Gastrocnemius medialis (tissue), 4 donors: ENCODE measurements at regions not wholly inside any gene's neighbourhood (a gene's known extent, or its start where the extent isn't known, plus 50 kb on each side); places are given as distances from the start of the nearest gene placed in this dataset.

ENCODE experiments used
- ATAC-seq, 2 donors: fragments of 150-250 bp; one replicate each; pipeline ENCODE4 v1.9.1; 2016
- DNase-seq, 2 donors: peaks; one replicate each; pipeline ENCODE4 v3.0.0-alpha.2; 2019
- H3K27ac ChIP-seq, 4 donors: fragments of 200-600 bp; sonication (generic); 1 replicate in 1 of 4; 2 replicates in 3 of 4; pipeline ENCODE4 v1.5.1; 2016 to 2018; ENCODE audit warnings: mild to moderate bottlenecking in 2 of 4, moderate library complexity in 1 of 4
- H3K27me3 ChIP-seq, 3 donors: fragments of 200-600 bp; sonication (generic) in 2 of 3; 1 replicate in 1 of 3; 2 replicates in 2 of 3; pipeline versions ENCODE4 v1.5.1 to v1.6.0; 2016 to 2019; ENCODE audit warnings: mild to moderate bottlenecking in 1 of 3, moderate library complexity in 1 of 3
- H3K36me3 ChIP-seq, 2 donors: fragments of 200-600 bp; sonication (generic) in 1 of 2; one replicate each; pipeline ENCODE4 v1.5.1; 2017 to 2018
- H3K4me1 ChIP-seq, 2 donors: fragments of 200-600 bp; sonication (generic) in 1 of 2; one replicate each; pipeline ENCODE4 v1.5.1; 2016 to 2017; ENCODE audit warnings: mild to moderate bottlenecking in 2 of 2
- H3K4me3 ChIP-seq, 4 donors: fragments of 200-600 bp; sonication (generic) in 3 of 4; 1 replicate in 1 of 4; 2 replicates in 3 of 4; pipeline ENCODE4 v1.5.1; 2016 to 2019; ENCODE audit warnings: mild to moderate bottlenecking in 2 of 4
- H3K9me3 ChIP-seq, 3 donors: fragments of 200-600 bp; sonication (generic) in 2 of 3; 1 replicate in 1 of 3; 2 replicates in 2 of 3; pipeline ENCODE4 v1.5.1; 2016 to 2019
- POLR2A ChIP-seq, 2 donors: fragments of 450-650 bp; IDR thresholded peaks; one replicate each; pipeline ENCODE4 v1.6.1; 2017; ENCODE audit warnings: antibody characterized with exemption in 2 of 2, mild to moderate bottlenecking in 2 of 2, moderate library complexity in 2 of 2
- in situ Hi-C, 4 donors: fragments of 200-750 bp; cut with MboI; loops; one replicate each; pipeline versions ENCODE4 v1.15.0 to v1.8.0; 2017; ENCODE audit warnings: low sequenced_read_pairs in 4 of 4
- intact Hi-C: fragments of 100-400 bp; cut with DNase I; formaldehyde crosslinking; loops from one replicate; pipeline ENCODE4 v1.15.1; 2023; ENCODE audit warnings: low total_unique reads
- TF ChIP-seq, protein P1 (sequence below), 5 experiments: fragments of 450-650 bp in 3 of 5; fragments of 200-600 bp in 2 of 5; sonication (generic) in 2 of 5; IDR thresholded peaks in 4 of 5; conservative IDR thresholded peaks in 1 of 5; 1 replicate in 4 of 5; 2 replicates in 1 of 5; pipeline ENCODE4 v1.5.1; 2016 to 2019; ENCODE audit warnings: antibody characterized with exemption in 5 of 5, mild to moderate bottlenecking in 3 of 5, moderate library complexity in 3 of 5

DNA sequence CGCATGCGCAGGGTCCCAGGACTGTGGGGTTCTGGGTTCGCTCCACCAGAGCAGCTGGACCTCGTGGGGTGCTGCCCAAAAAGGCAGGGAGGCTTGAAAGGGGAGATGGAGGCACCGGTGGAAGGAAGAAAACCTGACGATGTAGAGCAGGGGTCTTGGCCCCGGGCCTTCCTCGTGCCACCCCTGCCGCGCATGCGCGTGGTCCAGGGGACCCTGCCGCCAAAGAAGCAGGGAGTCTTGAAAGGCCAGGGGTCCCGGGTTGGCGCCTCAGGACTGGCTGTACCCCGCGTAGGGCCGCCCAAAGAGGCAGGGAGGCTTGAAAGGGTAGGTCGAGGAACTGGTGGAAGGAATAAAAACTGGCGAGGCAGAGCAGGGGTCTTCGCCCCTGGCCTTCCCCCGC lies 321.0 kb downstream of the ALG10 start:
- no peak for TF ChIP-seq POLR2A (IDR thresholded peaks at IDR 0.05)
- TF ChIP-seq, protein P1, sequence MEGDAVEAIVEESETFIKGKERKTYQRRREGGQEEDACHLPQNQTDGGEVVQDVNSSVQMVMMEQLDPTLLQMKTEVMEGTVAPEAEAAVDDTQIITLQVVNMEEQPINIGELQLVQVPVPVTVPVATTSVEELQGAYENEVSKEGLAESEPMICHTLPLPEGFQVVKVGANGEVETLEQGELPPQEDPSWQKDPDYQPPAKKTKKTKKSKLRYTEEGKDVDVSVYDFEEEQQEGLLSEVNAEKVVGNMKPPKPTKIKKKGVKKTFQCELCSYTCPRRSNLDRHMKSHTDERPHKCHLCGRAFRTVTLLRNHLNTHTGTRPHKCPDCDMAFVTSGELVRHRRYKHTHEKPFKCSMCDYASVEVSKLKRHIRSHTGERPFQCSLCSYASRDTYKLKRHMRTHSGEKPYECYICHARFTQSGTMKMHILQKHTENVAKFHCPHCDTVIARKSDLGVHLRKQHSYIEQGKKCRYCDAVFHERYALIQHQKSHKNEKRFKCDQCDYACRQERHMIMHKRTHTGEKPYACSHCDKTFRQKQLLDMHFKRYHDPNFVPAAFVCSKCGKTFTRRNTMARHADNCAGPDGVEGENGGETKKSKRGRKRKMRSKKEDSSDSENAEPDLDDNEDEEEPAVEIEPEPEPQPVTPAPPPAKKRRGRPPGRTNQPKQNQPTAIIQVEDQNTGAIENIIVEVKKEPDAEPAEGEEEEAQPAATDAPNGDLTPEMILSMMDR (IDR thresholded peaks at IDR 0.05 in 4 of 5, conservative IDR thresholded peaks at IDR 0.05 in 1 of 5), result no peak
- Histone ChIP-seq H3K4me3 (no peak overlapping the region), H3K9me3 (no peaks in the 10 kb centered on the region), H3K27ac (no peak overlapping the region), H3K27me3 (no peaks in the 10 kb centered on the region), H3K4me1 (no peaks in the 10 kb centered on the region), H3K36me3 (no peaks in the 10 kb centered on the region)
- in situ Hi-C loops, result no loop called here
- DNase-seq (no peak), ATAC-seq (no peak)
- intact Hi-C loops, result no loop called here

DNA sequence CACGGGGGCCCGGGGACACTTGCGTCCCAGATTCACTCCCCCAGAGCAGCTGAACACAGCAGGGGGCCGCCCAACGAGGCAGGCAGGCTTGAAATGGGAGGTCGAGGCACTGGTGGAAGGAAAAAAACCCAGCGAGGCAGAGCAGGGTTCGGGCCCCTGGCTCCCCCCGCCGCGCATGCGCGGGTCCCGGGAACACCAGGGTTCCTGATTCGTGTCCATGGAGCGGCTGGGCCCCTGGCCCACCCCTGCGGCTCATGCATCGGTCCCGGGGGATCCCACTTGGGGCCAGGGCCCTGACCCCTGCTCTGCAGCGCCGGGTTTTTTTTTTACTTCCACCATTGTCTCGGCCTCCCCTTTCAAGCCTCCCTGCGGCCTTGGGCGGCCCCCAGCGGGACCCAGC lies 321.5 kb downstream of the ALG10 start:
- TF ChIP-seq, protein P1 (IDR thresholded peaks at IDR 0.05 in 4 of 5, conservative IDR thresholded peaks at IDR 0.05 in 1 of 5), result no peak
- no peak for TF ChIP-seq POLR2A (IDR thresholded peaks at IDR 0.05)
- H3K27ac ChIP-seq, result no peak overlapping the region
- intact Hi-C loops, result no loop called here
- ATAC-seq, result no peak
- no peaks in the 10 kb centered on the region for H3K4me1 ChIP-seq
- H3K27me3 ChIP-seq, result no peaks in the 10 kb centered on the region
- H3K9me3 ChIP-seq, result no peaks in the 10 kb centered on the region
- H3K4me3 ChIP-seq, result no peak overlapping the region
- in situ Hi-C loops, result no loop called here
- no peak for DNase-seq
- H3K36me3 ChIP-seq, result no peaks in the 10 kb centered on the region

DNA sequence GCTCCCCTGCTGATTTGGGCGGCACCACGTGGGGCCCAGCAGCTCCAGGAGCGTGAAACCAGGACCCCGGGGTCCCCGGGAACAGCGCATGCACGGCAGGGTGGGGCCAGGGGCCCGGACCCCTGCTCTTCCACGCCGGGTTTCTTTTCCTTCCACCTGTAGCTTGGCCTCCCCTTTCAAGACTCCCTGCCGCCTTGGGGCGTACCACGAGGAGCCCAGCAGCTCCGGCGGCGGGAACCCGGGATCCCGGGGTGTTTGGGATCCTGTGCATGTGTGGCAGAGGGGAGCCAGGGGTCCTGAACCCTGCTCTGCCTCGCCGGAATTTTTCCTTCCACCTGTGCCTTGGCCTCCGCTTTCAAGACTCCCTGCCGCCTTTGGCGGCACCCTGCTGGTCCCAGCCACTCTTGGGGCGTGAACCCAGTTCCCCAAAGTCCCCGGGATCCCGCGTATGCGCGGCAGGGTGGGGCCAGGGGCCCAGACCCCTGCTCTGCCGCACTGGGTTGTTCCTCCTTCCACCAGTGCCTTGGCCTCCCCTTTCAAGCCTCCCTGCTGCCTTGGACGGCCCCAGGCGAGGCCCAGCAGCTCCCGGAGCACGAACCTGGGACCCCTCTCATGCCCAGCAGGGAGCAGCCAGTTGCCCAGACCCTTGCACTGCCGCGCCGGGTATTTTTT lies 322.7 kb downstream of the ALG10 start:
- H3K36me3 ChIP-seq, result no peaks in the 10 kb centered on the region
- H3K4me3 ChIP-seq, result no peak overlapping the region
- intact Hi-C loops, result no loop called here
- ATAC-seq (no peak), DNase-seq (no peak)
- TF ChIP-seq, protein P1 (IDR thresholded peaks at IDR 0.05 in 4 of 5, conservative IDR thresholded peaks at IDR 0.05 in 1 of 5), result no peak
- no peak for TF ChIP-seq POLR2A (IDR thresholded peaks at IDR 0.05)
- H3K27me3 ChIP-seq, result no peaks in the 10 kb centered on the region
- H3K4me1 ChIP-seq, result no peaks in the 10 kb centered on the region
- no peak overlapping the region for H3K27ac ChIP-seq
- in situ Hi-C loops, result no loop called here
- no peaks in the 10 kb centered on the region for H3K9me3 ChIP-seq

DNA sequence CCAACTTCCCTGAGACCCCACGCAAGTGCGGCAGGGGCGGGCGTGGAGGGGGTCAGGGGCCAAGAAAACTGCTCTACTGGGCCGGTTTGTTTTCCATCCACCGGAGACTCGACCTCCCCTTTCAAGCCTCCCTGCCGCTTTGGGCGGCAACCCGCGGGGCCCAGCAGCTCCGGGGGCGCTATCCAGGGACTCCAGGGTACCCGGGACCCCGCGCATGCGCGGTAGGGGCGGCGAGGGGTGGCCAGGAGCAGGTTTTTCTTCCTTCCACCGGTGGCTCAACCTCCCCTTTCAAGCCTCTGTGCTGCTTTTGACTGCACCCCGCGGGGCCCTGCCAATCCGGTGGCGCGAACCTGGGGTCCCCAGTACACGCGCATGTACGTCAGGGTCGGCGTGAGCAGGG lies 323.5 kb downstream of the ALG10 start:
- Histone ChIP-seq H3K4me3 (no peak overlapping the region), H3K36me3 (no peaks in the 10 kb centered on the region), H3K27ac (no peak overlapping the region), H3K9me3 (no peaks in the 10 kb centered on the region), H3K27me3 (no peaks in the 10 kb centered on the region), H3K4me1 (no peaks in the 10 kb centered on the region)
- TF ChIP-seq, protein P1 (IDR thresholded peaks at IDR 0.05 in 4 of 5, conservative IDR thresholded peaks at IDR 0.05 in 1 of 5), result no peak
- no peak for TF ChIP-seq POLR2A (IDR thresholded peaks at IDR 0.05)
- no peak for DNase-seq
- intact Hi-C loops, result no loop called here
- in situ Hi-C loops, result no loop called here
- ATAC-seq, result no peak
